Glutamatergic neuron (in vitro differentiated cells): ENCODE measurements at regions not wholly inside any gene's neighbourhood (a gene's known extent, or its start where the extent isn't known, plus 50 kb on each side); places are given as distances from the start of the nearest gene placed in this dataset.

Source experiments
- DNase-seq: peaks from one replicate; pipeline ENCODE4 v3.0.0; 2022
- H3K27ac Mint-ChIP-seq: one replicate; pipeline ENCODE4 v1.8.0; 2020; ENCODE audit warnings: mild to moderate bottlenecking, mixed read lengths, inconsistent platforms; ENCODE audit not compliant: unreplicated experiment
- H3K27me3 Mint-ChIP-seq: one replicate; pipeline ENCODE4 v1.8.0; 2020; ENCODE audit warnings: mild to moderate bottlenecking, moderate library complexity, mixed read lengths, inconsistent platforms; ENCODE audit not compliant: unreplicated experiment
- H3K36me3 Mint-ChIP-seq: one replicate; pipeline ENCODE4 v1.8.0; 2020; ENCODE audit warnings: mild to moderate bottlenecking, mixed read lengths, inconsistent platforms; ENCODE audit not compliant: unreplicated experiment
- H3K4me1 Mint-ChIP-seq: one replicate; pipeline ENCODE4 v1.8.0; 2020; ENCODE audit warnings: mild to moderate bottlenecking, low read depth, mixed read lengths, inconsistent platforms; ENCODE audit not compliant: unreplicated experiment
- H3K4me3 Mint-ChIP-seq: one replicate; pipeline ENCODE4 v1.8.0; 2020; ENCODE audit warnings: mild to moderate bottlenecking, mixed read lengths, inconsistent platforms; ENCODE audit not compliant: unreplicated experiment
- H3K9me3 Mint-ChIP-seq: one replicate; pipeline ENCODE4 v1.8.0; 2020; ENCODE audit warnings: mild to moderate bottlenecking, moderate library complexity, mixed read lengths, inconsistent platforms; ENCODE audit not compliant: unreplicated experiment
- CTCF ChIP-seq: fragments of 200-600 bp; sonication (generic); IDR thresholded peaks from one replicate; pipeline ENCODE4 v1.5.0; 2021; ENCODE audit not compliant: partially characterized antibody, unreplicated experiment

GRCh38 chr3:116815321-116815720 lies 105.7 kb downstream of the TUSC7 start:
- no peak for TF ChIP-seq CTCF
- Mint-ChIP-seq H3K36me3 (no peaks in the 10 kb centered on the region), H3K4me3 (no peak overlapping the region), H3K27me3 (peaks cover 2% of the 10 kb centered on the region), H3K4me1 (peaks cover 41% of the 10 kb centered on the region), H3K9me3 (peaks cover 4% of the 10 kb centered on the region), H3K27ac (peak overlapping the region; percentile 75)
- DNase-seq: no peak

GRCh38 chr3:116815831-116816588 lies 106.4 kb downstream of the TUSC7 start:
- Mint-ChIP-seq H3K36me3 (no peaks in the 10 kb centered on the region), H3K27ac (peak overlapping the region; percentile 75), H3K4me1 (peaks cover 42% of the 10 kb centered on the region), H3K4me3 (no peak overlapping the region), H3K27me3 (peaks cover 2% of the 10 kb centered on the region), H3K9me3 (peaks cover 2% of the 10 kb centered on the region)
- no peak for DNase-seq
- no peak for TF ChIP-seq CTCF

- Mint-ChIP-seq H3K4me1 (peaks cover 37% of the 10 kb centered on the region), H3K27me3 (peaks cover 2% of the 10 kb centered on the region), H3K9me3 (peaks cover 4% of the 10 kb centered on the region), H3K36me3 (no peaks in the 10 kb centered on the region), H3K4me3 (peak overlapping the region; percentile 51), H3K27ac (peak overlapping the region; percentile 91)
- TF ChIP-seq CTCF: no peak
- DNase-seq: no peak
These were observed 111.8 kb downstream of the TUSC7 start for GRCh38 chr3:116821371-116821770.

- no peak for TF ChIP-seq CTCF
- Mint-ChIP-seq H3K9me3 (peaks cover 2% of the 10 kb centered on the region), H3K27ac (no peak overlapping the region), H3K4me3 (no peak overlapping the region), H3K36me3 (no peaks in the 10 kb centered on the region), H3K27me3 (peaks cover 2% of the 10 kb centered on the region), H3K4me1 (peaks cover 22% of the 10 kb centered on the region)
- DNase-seq: no peak
These were observed 114.6 kb downstream of the TUSC7 start for GRCh38 chr3:116824208-116824607.

GRCh38 chr3:116833202-116833601 lies 123.6 kb downstream of the TUSC7 start:
- H3K27ac Mint-ChIP-seq: no peak overlapping the region
- H3K9me3 Mint-ChIP-seq: no peaks in the 10 kb centered on the region

More at GRCh38 chr3:116833202-116833601, 123.6 kb downstream of the TUSC7 start:
- H3K4me1 Mint-ChIP-seq: peaks cover 18% of the 10 kb centered on the region
- peaks cover 3% of the 10 kb centered on the region for H3K27me3 Mint-ChIP-seq
- no peak overlapping the region for H3K4me3 Mint-ChIP-seq
- no peak for TF ChIP-seq CTCF
- no peaks in the 10 kb centered on the region for H3K36me3 Mint-ChIP-seq
- no peak for DNase-seq
